Fibroblast of the conjunctiva (primary cell): ENCODE measurements at regions not wholly inside any gene's neighbourhood (a gene's known extent, or its start where the extent isn't known, plus 50 kb on each side); places are given as distances from the start of the nearest gene placed in this dataset.

Experiments
- DNase-seq: peaks from one replicate; pipeline ENCODE4 v3.0.0-alpha.2; 2010; ENCODE audit warnings: low read depth

DNA sequence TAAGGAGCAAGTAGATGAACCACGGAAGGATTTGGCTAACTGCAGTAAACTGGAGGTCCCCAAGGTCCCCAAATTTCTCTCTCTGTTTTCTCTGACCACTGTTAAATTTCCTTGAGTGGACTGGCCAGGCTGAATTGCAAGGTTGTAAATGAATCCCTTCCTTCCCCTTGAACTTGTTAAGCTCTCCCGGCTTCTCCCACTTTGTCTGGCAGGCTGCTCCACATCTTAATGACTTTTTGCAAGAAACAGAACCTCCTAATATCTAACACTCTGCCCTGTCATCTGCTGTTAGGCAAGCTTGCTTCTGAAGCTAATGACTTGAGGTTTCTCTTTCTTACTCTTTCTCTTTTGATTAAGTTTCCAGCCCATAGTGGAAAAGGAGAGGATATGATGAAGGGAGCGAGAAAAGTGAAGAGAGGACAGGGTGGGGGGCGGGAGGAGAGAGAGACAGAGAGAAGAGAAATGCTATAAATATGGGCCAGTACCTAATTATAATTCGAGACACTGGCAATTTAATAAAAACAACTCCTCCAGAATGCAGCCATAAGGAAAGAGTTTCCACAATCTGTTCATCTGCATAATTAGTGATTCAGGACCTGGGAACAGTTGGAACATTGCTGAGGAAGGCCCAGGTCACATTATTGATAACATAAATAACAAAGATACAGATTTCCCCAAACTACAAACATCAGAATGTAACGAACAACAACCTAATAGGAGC is 437.3 kb upstream of the MPDZ start:
- no peak for DNase-seq

DNA sequence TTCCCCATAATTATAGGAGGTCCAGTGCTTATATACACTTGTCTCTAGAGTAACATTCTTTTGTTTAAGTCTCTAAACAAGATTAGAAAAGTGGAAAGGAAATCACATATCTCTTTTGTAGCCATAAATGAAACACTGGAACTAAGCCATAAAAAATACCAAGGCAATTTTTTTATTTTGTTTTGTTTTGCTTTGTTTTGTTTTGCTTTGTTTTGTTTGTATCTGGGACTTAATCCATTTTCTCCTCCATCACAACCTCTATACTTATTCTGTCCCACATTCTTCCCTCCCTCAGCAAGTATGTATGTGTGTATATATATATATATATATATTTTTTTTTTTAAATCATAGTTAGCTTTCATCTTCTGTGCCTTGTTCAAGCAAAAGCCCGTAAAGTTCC is 436.6 kb upstream of the MPDZ start:
- DNase-seq: no peak

DNA sequence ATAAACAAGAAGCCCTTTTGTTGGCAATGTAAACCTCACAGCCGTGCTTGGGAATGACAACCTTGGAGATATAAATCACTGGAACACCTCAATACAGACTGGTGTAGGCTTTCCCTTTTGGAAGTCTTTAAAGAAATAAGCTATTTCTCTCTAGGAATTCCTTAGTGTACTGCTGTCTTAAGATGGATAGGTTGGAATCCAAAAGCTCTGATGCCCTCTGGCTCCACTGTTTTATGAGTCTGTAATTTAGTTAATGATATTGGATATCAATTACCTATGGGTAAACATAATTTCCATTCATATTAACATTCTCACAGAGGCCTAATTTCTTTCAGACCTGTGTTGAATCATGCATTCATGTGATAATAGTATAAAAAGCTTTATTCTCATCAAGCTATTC is 435.9 kb upstream of the MPDZ start:
- no peak for DNase-seq

DNA sequence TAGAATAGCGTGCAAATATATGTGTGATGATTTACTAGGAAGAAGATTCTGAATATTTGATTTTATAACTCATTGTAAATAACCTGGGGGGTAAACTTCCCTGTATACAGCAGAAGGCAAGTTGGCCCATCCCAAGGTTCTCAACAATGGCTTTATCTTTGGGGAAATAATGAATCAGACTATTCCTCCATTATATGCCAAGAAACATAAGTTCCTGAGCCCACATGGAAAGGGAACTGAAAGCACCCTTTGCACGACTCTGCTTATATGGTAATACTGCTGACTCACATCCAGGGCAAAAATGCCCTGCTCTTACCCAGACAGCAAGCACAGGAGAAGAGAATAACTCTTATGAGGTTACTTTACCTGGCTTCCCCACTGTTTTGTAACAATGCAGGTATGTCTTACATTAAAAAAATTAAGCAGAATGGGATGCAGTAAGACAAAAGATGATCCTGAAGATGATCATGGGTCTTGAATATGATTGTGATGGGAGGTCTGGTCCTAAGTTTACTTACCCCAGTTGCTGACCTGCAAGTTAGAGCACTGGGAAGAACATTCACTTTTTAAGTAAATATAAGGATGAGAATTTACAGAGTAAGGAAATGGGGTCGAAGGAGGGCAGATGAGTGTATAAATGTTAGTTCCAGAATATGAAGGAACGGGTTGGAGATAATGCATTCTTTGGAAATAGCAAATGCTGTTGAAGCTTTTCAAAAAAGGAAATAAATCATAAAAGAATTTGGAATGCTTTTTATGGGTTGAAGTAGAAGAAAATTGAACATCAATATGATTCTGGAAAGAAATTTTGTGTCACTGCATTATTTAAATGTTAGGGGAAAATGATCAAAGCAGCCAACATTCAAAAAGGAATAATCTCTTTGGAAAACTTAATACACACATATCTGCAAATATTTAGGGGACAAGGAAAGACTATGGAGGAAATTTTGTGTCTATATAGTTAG is 428.4 kb upstream of the MPDZ start:
- no peak for DNase-seq

DNA sequence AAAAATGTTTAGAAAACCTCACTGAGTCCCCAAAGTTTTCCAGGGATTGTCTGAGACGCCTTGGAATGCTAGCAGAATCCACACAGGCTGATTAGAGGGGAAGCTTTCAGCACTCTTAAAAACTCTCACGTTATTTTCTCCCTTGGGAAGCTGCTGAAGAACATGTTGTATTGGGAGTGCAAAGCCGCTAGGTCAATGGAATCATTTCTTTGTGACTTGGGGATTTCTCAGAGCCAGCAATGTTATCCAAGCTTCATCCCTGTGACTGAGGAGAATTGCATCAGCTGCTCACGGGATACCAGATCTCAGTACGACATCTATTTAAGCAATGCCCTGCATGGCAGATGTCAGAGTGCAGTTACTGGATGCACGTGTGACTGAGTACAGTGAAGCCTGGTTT is 426.4 kb upstream of the MPDZ start:
- DNase-seq: peak; percentile 83

DNA sequence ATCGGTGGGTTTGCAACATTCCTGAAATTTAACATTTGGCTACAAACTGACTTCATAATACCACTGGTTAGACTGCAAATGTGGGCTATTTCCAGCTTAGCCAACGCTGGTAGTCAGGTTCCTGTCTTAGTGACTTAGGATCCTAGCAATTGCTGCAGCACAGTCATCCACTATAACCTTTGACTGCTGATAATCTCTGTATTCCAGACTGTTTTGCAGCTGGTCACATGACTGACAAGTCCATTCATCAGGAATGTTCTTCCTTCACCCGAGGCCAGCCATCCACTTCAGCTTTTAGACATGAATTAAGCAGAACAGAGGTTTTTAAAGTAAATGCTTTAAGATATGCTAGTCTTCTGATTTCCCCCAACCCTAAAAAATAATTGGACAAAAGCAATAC is 425.9 kb upstream of the MPDZ start:
- no peak for DNase-seq

DNA sequence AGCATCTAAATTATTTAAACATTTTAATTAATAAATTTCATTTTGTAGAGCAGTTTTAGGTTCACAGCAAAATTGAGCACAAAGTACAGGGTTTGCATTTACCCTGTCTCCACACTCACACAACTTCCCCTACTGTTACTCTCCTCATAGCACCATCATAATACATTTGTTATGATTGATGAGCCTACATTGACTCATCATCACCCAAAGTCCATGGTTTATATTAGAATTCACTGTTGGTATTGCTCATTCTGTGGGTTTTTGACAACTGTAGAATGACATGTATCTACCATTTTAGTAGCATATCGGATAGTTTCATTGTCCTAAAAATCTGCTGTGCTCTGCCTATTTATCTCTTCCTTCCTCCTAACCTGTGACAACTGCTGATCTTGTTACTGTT is 411.1 kb upstream of the MPDZ start:
- no peak for DNase-seq

DNA sequence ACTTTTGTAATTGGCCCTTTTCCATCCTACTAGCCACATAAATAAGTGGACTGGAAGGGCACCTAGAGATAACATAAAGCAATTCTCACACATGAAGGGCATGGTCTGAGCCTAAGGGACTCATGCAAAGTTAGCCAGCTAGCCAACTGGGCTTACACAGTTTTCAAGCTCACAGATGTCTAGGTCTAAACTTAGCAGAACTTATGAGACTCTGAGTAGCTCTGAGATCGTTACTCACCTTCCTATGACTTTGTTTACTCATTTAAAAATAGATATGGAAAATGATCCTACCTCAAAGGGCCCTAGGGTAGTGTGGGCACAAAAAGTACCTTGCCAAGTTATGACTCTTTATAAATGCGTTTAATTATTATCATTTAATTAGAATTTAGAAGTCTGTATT is 410.4 kb upstream of the MPDZ start:
- DNase-seq: no peak

DNA sequence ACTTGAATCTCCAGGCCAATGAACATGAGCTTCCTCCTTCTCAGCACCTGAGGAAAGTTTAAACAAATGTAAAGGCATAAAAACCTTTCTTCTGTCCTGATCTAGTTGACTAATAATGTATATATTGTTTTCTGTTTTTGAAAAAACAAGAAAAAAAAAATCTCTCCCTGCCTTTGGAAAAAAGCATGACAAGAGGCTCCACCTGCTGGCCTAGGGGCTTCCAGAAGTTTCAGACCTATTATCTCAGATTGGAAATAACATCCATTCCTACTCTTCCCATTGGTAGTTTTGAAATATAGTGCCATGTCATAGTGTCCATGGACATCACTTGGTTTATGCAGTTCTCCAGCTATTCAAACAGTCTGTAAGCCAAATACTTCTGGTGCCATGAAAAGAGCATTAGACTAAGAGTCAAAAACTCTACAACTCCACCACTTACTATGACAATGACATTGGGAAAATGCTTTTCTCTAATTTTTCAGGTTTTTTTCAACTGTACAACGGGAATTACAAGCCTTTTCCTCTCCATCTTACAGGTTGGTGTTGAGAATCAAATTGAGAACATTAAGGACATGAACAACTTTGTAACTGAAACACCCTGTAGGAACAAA is 409.6 kb upstream of the MPDZ start:
- no peak for DNase-seq

DNA sequence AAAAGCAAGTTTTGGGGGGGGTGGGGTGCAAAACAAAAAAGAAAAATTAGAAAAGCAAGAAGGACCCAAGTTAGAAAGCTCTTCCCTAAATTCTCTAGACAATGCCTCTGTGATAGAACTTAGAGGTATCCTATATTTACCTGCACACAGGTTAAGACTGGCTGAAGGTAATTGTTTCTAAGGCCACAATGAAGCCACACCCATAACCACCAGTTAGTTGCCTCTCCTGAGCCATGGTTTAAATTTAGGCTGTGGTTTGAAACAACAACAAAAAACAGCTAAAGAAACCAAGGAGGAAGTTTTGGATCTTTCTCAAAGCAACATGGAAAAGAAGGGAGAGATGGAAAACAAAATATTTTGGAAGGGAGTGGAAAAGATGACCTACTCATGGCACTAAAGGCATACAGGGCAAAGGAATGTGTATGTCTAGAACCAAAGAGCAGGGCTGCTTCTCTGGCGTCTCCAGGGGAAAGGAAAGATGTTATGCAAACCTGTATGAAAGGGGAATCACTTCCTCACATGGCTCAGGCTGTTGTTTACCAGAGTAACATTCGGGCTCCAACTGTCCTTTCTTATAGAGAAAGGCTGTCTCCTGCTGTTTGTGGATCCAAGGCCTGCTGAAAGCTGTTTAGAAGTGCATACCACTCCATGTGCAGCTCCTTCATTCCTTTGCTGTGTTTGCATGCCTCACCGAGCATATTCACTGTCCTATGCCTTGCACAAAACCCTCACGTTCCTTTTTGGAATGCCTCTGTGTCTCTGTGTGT is 408.9 kb upstream of the MPDZ start:
- DNase-seq: no peak

DNA sequence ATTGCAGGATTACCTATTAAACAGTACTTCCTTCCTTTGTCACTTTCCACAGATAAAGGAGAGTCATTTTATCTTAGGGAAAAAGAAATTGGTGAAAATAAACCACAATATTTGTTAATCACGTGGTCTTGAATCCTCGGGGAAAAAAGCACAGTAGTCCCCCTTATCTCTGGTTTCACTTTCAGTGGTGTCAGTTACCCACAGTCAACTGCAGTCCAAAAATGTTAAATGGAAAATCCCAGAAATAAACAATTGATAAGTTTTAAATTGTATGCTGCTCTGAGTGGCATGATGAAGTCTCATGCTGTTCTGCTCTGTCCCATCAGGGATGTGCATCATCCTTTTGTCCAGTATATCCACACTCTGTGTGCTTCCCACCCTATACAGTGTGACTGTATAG is 405.2 kb upstream of the MPDZ start:
- DNase-seq: no peak

DNA sequence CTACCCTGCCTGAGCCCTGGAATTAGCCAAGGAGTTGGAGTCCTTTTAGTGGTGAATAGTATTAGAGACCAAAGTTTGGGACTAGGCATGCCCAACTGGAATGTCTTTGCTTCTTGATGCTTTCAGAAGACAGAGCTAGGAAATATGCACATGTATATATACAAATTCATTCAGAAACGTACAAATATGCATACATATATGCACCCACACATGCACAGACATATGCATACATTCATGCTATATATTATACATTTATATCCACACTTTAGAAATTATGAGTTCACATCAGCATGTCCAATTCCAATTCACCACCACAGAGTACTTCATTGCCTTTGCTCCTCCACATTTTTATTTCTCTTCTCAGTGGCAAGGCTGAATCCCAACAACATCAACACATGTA is 398.3 kb upstream of the MPDZ start:
- DNase-seq: no peak

DNA sequence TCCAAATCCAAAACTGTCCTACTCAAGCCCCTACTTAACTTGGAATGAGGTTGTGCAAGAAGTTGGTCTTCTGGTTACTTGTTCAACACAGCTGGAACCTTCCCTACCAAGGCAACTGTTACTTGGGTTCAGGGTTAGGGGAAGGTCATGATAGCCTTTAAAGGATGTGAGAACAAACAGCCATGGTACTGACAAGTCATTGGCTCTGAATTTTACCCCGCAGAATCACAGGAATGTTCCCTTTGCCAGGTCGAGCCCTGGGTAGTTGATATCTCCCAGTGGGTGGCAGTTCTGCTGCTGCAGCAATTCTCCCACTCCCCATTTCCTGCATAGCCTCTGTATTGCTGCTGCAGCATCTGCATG is 396.1 kb upstream of the MPDZ start:
- DNase-seq: no peak

DNA sequence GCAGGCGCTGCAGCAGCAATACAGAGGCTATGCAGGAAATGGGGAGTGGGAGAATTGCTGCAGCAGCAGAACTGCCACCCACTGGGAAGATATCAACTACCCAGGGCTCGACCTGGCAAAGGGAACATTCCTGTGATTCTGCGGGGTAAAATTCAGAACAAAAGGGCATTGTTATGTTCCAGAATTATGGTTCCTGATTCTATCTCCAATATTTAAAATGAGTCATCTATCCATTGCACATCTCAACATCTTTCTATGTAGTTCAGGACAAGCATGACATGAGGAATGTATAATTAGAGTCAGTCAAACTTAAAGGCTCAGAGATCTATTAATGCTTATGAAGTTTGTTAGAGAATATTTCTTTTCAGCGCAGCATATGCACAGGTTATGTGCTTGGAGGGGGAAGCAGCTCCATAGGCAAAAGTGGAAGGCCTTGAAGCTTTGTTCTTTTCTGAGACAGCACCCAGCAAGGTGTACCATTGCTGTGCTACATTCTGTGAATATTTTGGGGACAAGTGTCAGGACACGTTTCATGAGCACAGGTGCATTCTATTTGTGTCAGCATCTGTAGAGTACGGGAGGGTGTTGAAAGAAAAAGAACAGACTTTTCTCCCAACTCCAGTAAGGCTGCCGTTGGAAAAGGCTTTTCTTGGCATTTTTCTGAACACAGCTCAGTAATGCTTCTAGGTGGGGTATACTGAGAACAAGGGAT is 395.6 kb upstream of the MPDZ start:
- DNase-seq: no peak

DNA sequence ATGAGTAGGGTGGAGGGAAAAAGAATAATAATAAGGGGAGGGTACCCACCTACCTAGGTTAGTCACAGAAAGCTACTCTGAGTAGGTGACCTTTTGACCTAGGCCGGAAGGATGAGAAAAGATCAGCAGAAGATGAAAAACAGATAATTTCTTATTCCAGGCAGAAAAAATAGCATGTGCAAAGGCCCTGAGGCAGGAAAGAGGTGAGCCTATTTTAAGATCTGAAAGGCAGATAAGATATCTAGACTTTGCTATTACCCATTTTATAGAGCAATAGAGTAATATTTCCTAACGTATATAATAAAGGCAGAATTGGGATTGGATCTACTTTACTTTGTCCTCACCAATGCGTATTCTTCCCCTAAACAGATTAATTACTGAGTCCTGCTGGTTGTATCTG is 393.9 kb upstream of the MPDZ start:
- DNase-seq: no peak

DNA sequence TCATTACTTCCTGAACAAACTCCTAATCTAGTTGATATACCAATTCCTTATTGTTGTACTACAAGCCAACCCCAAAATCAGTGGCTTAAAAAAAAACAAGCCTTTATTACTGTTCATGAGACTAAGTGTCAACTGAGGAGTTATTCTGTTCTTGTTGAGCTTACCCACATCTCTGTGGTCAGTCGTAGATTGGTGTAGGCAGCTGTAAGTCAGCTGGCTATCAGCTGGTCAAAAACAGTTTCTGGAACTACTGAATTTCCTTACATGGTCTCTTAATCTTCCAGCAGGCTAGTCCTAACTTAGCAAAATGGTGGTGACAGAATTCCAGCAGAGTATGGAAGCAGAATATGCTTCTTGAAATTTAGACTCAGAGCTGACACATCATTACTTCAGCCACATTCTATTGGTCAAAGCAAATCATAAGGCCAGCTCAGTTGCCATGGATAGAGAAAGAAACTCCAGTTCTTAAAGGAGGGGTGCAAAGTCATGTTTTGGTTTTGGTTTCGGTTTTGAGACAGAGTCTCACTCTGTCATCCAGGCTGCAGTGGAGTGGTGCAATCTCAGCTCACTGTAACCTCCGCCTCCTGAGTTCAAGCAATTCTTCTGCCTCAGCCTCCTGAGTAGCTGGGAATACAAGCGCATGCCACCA is 386.1 kb upstream of the MPDZ start:
- DNase-seq: peak; percentile 37

DNA sequence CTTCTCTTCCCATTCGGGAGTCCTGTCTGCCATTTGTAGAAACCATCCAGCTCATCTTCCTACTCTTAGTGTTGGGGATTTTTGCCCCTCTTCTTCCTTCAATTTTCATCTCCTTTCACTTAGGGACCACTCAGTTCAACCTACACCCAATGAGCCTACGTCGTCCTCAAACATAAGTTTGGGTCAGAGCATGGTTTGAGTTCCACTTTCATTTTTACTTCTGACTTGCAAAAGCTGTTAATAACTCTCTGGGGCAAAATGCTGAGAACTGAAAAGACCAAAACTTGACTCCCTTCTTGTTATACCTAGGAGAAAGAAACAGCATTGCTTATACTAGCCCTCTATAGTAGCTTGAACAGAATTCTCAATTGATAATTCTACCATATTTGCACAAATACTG is 381.5 kb upstream of the MPDZ start:
- DNase-seq: no peak

DNA sequence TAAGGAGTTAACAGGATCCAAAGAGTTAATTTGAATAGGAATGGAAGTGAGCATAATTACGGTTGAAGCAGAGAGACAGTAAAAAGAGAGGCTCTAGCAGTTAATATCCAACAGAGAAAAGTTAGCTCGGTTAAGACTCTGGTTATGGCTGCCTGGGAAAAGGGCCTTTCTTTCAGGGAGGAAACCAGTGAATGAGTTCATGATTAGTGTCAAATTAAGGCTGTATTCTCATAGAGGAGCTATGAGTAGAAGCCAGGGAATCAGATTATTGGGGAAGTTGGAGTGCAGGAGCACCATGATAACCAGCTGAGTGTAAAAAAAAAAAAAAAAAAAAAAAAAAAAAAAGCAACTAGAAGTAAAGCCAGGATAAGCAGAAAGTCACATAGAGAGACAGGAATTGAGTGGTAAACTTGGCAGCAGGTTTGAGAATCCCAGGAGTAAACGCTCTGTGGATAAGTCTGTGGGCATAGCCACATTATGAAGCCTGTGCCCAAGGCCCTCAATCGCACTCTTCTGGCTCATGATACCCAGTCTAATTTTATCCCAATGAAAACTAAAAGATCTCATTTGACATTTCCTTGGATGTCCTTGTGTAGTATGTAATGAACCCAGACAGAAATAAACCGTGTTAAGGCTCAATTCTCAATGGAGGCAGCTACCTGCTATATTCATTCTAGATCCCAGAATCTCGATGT is 372.6 kb upstream of the MPDZ start:
- DNase-seq: no peak

DNA sequence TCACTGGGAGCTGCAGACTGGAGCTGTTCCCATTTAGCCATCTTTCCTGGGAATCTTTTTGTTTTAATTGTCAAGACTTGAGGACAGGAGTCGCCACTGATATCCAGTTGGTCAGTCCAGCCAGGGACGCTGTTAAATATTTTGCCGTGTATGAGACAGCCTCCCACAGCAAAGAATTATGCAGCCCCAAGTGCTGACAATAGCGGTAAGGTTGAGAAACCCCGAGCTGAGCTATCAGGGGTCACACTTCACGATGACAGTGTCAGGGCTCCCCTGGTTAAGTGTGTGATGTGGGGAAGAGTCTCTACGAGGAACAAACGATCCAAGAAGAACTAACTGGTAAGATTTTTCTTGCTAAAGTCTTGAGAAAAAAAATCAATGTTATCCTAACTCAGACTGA is 372.0 kb upstream of the MPDZ start:
- DNase-seq: no peak

DNA sequence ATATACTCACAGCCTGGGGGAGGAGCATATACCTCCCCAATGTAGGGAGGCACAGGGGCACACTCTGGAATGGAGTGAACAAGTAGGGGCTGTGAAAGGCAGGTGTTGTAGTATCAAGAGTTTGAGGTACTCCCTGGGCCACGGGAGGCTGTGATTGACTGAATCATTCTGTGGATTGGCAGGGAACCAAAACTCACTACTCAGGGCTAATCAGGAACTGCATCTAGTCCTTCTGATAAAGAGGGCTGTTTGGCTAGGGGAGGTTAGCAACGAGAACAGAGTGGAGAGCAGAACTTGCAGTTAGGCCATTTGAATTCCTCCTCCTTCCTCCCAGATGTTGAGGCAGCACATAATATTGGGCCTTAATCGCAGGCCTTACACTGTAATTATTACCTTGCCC is 369.2 kb upstream of the MPDZ start:
- DNase-seq: no peak

DNA sequence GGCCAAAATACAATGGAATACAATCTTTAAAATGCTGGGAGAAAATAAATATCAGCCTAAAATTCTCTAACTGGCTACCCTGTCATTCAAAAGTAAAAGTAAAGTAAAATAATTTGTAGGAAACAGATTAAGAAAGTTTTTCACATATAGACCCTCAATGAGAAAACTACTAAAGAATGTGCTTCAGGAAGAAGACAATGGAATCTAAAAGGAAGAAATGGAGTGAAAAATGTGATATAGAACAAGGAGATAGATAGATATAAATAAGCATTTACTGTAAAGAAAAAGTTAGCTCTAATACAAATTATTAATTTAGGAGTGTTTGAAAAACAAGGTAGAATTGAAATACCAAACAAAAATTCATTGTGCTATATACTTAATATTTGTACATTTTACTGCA is 368.6 kb upstream of the MPDZ start:
- DNase-seq: no peak
